ENCODE measurements at regions not wholly inside any gene's neighbourhood (a gene's known extent, or its start where the extent isn't known, plus 50 kb on each side); places are given as distances from the start of the nearest gene placed in this dataset.

- H3K4me3 ChIP-seq, result no peak overlapping the region
- TF ChIP-seq, protein P1, sequence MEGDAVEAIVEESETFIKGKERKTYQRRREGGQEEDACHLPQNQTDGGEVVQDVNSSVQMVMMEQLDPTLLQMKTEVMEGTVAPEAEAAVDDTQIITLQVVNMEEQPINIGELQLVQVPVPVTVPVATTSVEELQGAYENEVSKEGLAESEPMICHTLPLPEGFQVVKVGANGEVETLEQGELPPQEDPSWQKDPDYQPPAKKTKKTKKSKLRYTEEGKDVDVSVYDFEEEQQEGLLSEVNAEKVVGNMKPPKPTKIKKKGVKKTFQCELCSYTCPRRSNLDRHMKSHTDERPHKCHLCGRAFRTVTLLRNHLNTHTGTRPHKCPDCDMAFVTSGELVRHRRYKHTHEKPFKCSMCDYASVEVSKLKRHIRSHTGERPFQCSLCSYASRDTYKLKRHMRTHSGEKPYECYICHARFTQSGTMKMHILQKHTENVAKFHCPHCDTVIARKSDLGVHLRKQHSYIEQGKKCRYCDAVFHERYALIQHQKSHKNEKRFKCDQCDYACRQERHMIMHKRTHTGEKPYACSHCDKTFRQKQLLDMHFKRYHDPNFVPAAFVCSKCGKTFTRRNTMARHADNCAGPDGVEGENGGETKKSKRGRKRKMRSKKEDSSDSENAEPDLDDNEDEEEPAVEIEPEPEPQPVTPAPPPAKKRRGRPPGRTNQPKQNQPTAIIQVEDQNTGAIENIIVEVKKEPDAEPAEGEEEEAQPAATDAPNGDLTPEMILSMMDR (IDR thresholded peaks at IDR 0.05 in 4 of 5, conservative IDR thresholded peaks at IDR 0.05 in 1 of 5), result no peak
- no peak for TF ChIP-seq POLR2A (IDR thresholded peaks at IDR 0.05)
- H3K36me3 ChIP-seq, result no peaks in the 10 kb centered on the region
- no peaks in the 10 kb centered on the region for H3K4me1 ChIP-seq
- H3K27ac ChIP-seq, result no peak overlapping the region
- no peak for DNase-seq
- no peaks in the 10 kb centered on the region for H3K27me3 ChIP-seq
- in situ Hi-C loops (cut with MboI; ENCODE audit: low sequenced_read_pairs in 4 of 4) (no loop called here), intact Hi-C loops (cut with DNase I; ENCODE audit: low total_unique reads) (no loop called here)
- no peak for ATAC-seq
- H3K9me3 ChIP-seq, result no peaks in the 10 kb centered on the region
Observed at GRCh38 chr2:128635361-128635900, 316.8 kb upstream of the HS6ST1 start.

DNA sequence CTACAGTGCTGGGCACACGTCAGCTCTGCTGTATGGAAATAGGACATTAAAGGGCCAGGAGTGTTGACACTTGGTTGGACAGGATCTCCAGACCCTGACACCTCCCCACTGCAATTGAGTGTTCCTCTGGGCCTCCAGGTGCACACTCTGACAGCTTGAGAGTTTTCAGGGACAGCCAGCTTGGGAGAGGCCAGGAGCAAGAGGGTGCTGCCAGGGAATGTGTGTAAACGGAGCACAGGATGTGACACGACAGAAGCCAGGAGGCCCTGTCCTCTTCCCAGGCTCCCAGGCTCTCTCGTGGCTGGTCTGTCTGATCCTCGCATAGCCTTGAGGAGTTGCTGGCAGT is 318.1 kb upstream of the HS6ST1 start:
- ATAC-seq (no peak), DNase-seq (no peak)
- no peak for TF ChIP-seq POLR2A (IDR thresholded peaks at IDR 0.05)
- TF ChIP-seq, protein P1 (IDR thresholded peaks at IDR 0.05 in 4 of 5, conservative IDR thresholded peaks at IDR 0.05 in 1 of 5), result no peak
- Histone ChIP-seq H3K36me3 (no peaks in the 10 kb centered on the region), H3K9me3 (no peaks in the 10 kb centered on the region), H3K27me3 (no peaks in the 10 kb centered on the region), H3K27ac (no peak overlapping the region), H3K4me3 (no peak overlapping the region), H3K4me1 (no peaks in the 10 kb centered on the region)
- intact Hi-C loops (cut with DNase I; ENCODE audit: low total_unique reads), result no loop called here
- in situ Hi-C loops (cut with MboI; ENCODE audit: low sequenced_read_pairs in 4 of 4), result no loop called here

DNA sequence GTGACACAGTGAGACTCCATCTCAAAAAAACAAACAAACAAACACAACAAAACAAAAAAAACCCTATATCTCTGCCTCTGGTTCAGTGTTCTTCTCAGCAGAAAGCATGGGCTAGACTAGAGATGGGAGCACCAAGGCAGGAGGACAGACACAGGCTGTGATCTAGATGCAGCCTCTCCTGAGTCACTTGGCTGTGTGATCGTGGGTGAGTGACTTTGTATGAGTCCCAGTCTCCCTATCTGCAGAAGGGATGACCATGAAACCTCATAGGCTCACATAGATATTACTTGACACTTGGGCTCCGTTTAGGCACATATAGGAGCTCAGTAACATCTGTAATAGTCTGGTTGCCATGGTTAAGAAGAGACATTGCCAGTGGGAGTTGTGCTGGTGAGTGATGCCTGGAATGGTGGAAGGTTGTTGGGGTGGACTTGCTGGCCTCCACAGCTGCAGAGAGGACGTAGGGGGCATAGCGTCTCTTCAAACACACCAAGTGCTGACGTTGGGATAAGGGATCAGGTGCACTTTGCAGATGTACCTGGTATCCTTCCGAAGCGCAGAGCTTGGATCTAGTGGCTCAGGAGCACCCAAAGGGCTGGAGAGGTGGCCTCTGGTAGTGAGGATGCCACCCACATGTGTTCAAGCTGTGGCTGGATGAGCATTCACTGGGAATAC is 318.9 kb upstream of the HS6ST1 start:
- H3K27me3 ChIP-seq, result no peaks in the 10 kb centered on the region
- DNase-seq (no peak), ATAC-seq (no peak)
- intact Hi-C loops (cut with DNase I; ENCODE audit: low total_unique reads) (no loop called here), in situ Hi-C loops (cut with MboI; ENCODE audit: low sequenced_read_pairs in 4 of 4) (no loop called here)
- no peak overlapping the region for H3K4me3 ChIP-seq
- TF ChIP-seq, protein P1 (IDR thresholded peaks at IDR 0.05 in 4 of 5, conservative IDR thresholded peaks at IDR 0.05 in 1 of 5), result no peak
- TF ChIP-seq POLR2A (IDR thresholded peaks at IDR 0.05), result no peak
- no peaks in the 10 kb centered on the region for H3K9me3 ChIP-seq
- no peaks in the 10 kb centered on the region for H3K36me3 ChIP-seq
- H3K4me1 ChIP-seq, result no peaks in the 10 kb centered on the region
- no peak overlapping the region for H3K27ac ChIP-seq

DNA sequence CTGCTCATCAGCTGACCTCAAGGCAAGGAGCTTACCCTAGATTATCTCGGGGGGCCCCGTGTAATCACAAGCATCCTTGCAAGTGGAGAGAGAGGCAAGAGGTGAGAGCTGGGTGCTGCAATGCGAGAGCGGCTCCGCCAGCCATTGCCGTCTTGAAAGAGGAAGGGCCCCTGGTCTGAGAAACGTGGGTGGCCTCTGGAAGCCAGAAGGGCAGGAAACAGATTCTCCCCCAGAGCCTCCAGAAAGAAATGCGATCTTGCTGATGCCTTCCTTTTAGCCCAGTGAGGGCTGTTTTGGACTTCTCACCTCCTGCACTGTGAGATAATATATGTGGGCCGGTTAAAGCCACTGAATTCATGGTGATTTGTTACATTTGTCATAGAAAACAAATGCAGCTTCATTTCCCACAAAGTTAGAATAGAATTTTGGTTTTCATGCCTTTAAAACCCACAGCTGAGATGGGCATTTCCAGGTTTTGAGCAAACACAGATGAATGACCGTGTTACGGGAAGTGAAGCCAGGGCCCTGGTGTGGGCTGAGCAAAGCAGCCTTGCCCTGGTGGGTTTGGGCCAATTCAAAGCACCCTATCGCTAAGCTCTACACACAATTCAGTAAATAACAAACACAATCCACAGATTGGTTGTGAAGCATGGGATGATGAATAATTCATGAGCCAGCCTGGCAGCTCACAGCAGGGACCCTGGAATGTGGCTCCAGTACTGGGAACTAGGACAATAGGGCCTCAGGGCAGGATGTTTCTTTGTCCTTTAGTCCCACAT is 319.9 kb upstream of the HS6ST1 start:
- no peak for ATAC-seq
- in situ Hi-C loops (cut with MboI; ENCODE audit: low sequenced_read_pairs in 4 of 4) (no loop called here), intact Hi-C loops (cut with DNase I; ENCODE audit: low total_unique reads) (no loop called here)
- DNase-seq, result no peak
- no peaks in the 10 kb centered on the region for H3K4me1 ChIP-seq
- H3K27me3 ChIP-seq, result no peaks in the 10 kb centered on the region
- no peak overlapping the region for H3K4me3 ChIP-seq
- no peaks in the 10 kb centered on the region for H3K9me3 ChIP-seq
- no peaks in the 10 kb centered on the region for H3K36me3 ChIP-seq
- TF ChIP-seq, protein P1 (IDR thresholded peaks at IDR 0.05 in 4 of 5, conservative IDR thresholded peaks at IDR 0.05 in 1 of 5), result no peak
- no peak for TF ChIP-seq POLR2A (IDR thresholded peaks at IDR 0.05)
- H3K27ac ChIP-seq, result no peak overlapping the region
